Transverse colon (tissue), 4 donors: ENCODE measurements at regions not wholly inside any gene's neighbourhood (a gene's known extent, or its start where the extent isn't known, plus 50 kb on each side); places are given as distances from the start of the nearest gene placed in this dataset.

Experiments used
- DNase-seq: peaks from one replicate; pipeline ENCODE4 v3.0.0-alpha.2; 2019
- H3K27ac ChIP-seq, 4 donors: fragments of 200-600 bp; sonication (generic); 2 replicates each; pipeline ENCODE4 v1.5.1; 2016 to 2018; ENCODE audit warnings: inconsistent platforms in 4 of 4
- H3K27me3 ChIP-seq: fragments of 200-600 bp; sonication (generic); 2 replicates; pipeline ENCODE4 v1.5.1; 2017; ENCODE audit warnings: inconsistent platforms
- H3K36me3 ChIP-seq, 4 donors: fragments of 200-600 bp; sonication (generic); 2 replicates each; pipeline ENCODE4 v1.5.1; 2017 to 2019; ENCODE audit warnings: inconsistent platforms in 4 of 4
- H3K4me1 ChIP-seq, 4 donors: fragments of 200-600 bp; sonication (generic); 2 replicates each; pipeline ENCODE4 v1.5.1; 2017 to 2020; ENCODE audit warnings: inconsistent platforms in 4 of 4
- H3K4me3 ChIP-seq, 4 donors: fragments of 200-600 bp; sonication (generic); 1 replicate in 1 of 4; 2 replicates in 3 of 4; pipeline versions ENCODE4 v1.5.1 to v1.6.1; 2017 to 2019; ENCODE audit warnings: inconsistent platforms in 4 of 4
- H3K9me3 ChIP-seq, 2 donors: fragments of 200-600 bp; sonication (generic); 2 replicates each; pipeline ENCODE4 v1.5.1; 2017 to 2019; ENCODE audit warnings: inconsistent platforms in 2 of 2
- CTCF ChIP-seq, 5 experiments: fragments of 200-600 bp in 3 of 5; fragments of 450-650 bp in 2 of 5; sonication (generic) in 3 of 5; IDR thresholded peaks; 1 replicate in 2 of 5; 2 replicates in 3 of 5; pipeline ENCODE4 v1.5.1; 2016 to 2017; ENCODE audit warnings: antibody characterized with exemption in 5 of 5, inconsistent platforms in 3 of 5, mild to moderate bottlenecking in 2 of 5, moderate library complexity in 1 of 5
- EP300 ChIP-seq: sonication (generic); formaldehyde crosslinking; IDR thresholded peaks from one replicate; pipeline ENCODE4 v1.6.1; 2017; ENCODE audit warnings: antibody characterized with exemption, low read depth
- POLR2A ChIP-seq: fragments of 450-650 bp; IDR thresholded peaks from one replicate; pipeline ENCODE4 v1.6.1; 2016; ENCODE audit warnings: antibody characterized with exemption, mild to moderate bottlenecking, moderate library complexity
- POLR2AphosphoS5 ChIP-seq, 3 donors: sonication (generic); formaldehyde crosslinking; IDR thresholded peaks; one replicate each; pipeline ENCODE4 v1.6.1; 2016; ENCODE audit warnings: antibody characterized with exemption in 3 of 3
- WGBS, 2 donors: methylation state at CpG; one replicate each; pipeline ENCODE4 v1.1.5; 2018; ENCODE audit warnings: low coverage in 1 of 2; 5-methylcytosine and 5-hydroxymethylcytosine counted together
- in situ Hi-C, 4 donors: fragments of 200-750 bp; cut with MboI; loops; one replicate each; pipeline versions ENCODE4 v1.15.0 to v1.15.1; 2017; ENCODE audit warnings: low sequenced_read_pairs in 3 of 4, low pct_ligation_motif_present in 1 of 4, low pct_unique_long_range_greater_than_20kb in 1 of 4
- intact Hi-C: fragments of 100-400 bp; cut with DNase I; formaldehyde crosslinking; loops from one replicate; pipeline ENCODE4 v1.15.1; 2023; ENCODE audit warnings: low total_unique reads

GRCh38 chr12:75890660-75891059 is 140.9 kb downstream of the PHLDA1 start:
- Histone ChIP-seq H3K27ac (no peak overlapping the region), H3K4me1 (no peaks in the 10 kb centered on the region), H3K9me3 (no peaks in the 10 kb centered on the region), H3K27me3 (no peaks in the 10 kb centered on the region), H3K4me3 (no peak overlapping the region), H3K36me3 (no peaks in the 10 kb centered on the region)
- no peak for TF ChIP-seq POLR2A
- intact Hi-C loops (no loop called here), in situ Hi-C loops (no loop called here)
- DNase-seq, result no peak
- 82 to 83% methylated on average over 1 to 2 of the region's 2 CpGs for WGBS, 2 donors

GRCh38 chr12:75890141-75890540 is 141.4 kb downstream of the PHLDA1 start:
- Histone ChIP-seq H3K4me3 (no peak overlapping the region), H3K27me3 (no peaks in the 10 kb centered on the region), H3K4me1 (no peaks in the 10 kb centered on the region), H3K9me3 (no peaks in the 10 kb centered on the region), H3K36me3 (no peaks in the 10 kb centered on the region), H3K27ac (no peak overlapping the region)
- TF ChIP-seq CTCF (IDR thresholded peaks at IDR 0.05) (no peak), POLR2A (no peak), EP300 (no peak), POLR2AphosphoS5 (IDR thresholded peaks at IDR 0.05) (no peak)
- intact Hi-C loops (no loop called here), in situ Hi-C loops (no loop called here)
- DNase-seq, result no peak

GRCh38 chr12:75888874-75889613 is 142.5 kb downstream of the PHLDA1 start:
- in situ Hi-C loops, result no loop called here
- Histone ChIP-seq H3K27me3 (no peaks in the 10 kb centered on the region), H3K36me3 (no peaks in the 10 kb centered on the region), H3K4me3 (no peak overlapping the region), H3K4me1 (no peaks in the 10 kb centered on the region), H3K27ac (no peak overlapping the region), H3K9me3 (no peaks in the 10 kb centered on the region)
- intact Hi-C loops, result no loop called here
- WGBS, 2 donors, result 39 to 44% methylated on average over 5 to 11 of the region's 11 CpGs
- no peak for DNase-seq
- TF ChIP-seq EP300 (no peak), POLR2A (no peak), CTCF (IDR thresholded peaks at IDR 0.05) (no peak), POLR2AphosphoS5 (IDR thresholded peaks at IDR 0.05) (no peak)

GRCh38 chr12:75888399-75888798 is 143.2 kb downstream of the PHLDA1 start:
- no peaks in the 10 kb centered on the region for H3K36me3 ChIP-seq
- no peaks in the 10 kb centered on the region for H3K4me1 ChIP-seq
- H3K9me3 ChIP-seq, result no peaks in the 10 kb centered on the region
- no peaks in the 10 kb centered on the region for H3K27me3 ChIP-seq
- H3K27ac ChIP-seq, result no peak overlapping the region
- no peak for DNase-seq
- in situ Hi-C loops, result no loop called here
- H3K4me3 ChIP-seq, result no peak overlapping the region
- TF ChIP-seq POLR2AphosphoS5 (IDR thresholded peaks at IDR 0.05) (no peak), CTCF (IDR thresholded peaks at IDR 0.05) (no peak), POLR2A (no peak), EP300 (no peak)
- intact Hi-C loops, result no loop called here

- DNase-seq, result no peak
- in situ Hi-C loops (no loop called here), intact Hi-C loops (no loop called here)
- no peak overlapping the region for H3K27ac ChIP-seq
- H3K4me1 ChIP-seq, result no peaks in the 10 kb centered on the region
- no peak for TF ChIP-seq POLR2A
- no peak for TF ChIP-seq EP300
- no peak for TF ChIP-seq CTCF (IDR thresholded peaks at IDR 0.05)
- no peak for TF ChIP-seq POLR2AphosphoS5 (IDR thresholded peaks at IDR 0.05)
- H3K36me3 ChIP-seq, result no peaks in the 10 kb centered on the region
- WGBS, 2 donors, result 47 to 100% methylated on average over 1 of the region's 1 CpG
- H3K4me3 ChIP-seq, result no peak overlapping the region
- no peaks in the 10 kb centered on the region for H3K9me3 ChIP-seq
- H3K27me3 ChIP-seq, result no peaks in the 10 kb centered on the region
Observed at GRCh38 chr12:75887979-75888378, 143.6 kb downstream of the PHLDA1 start.
